Tibial nerve (tissue), 4 donors: ENCODE measurements at regions not wholly inside any gene's neighbourhood (a gene's known extent, or its start where the extent isn't known, plus 50 kb on each side); places are given as distances from the start of the nearest gene placed in this dataset.

ENCODE experiments used
- DNase-seq, 2 donors: peaks; one replicate each; pipeline ENCODE4 v3.0.0-alpha.2; 2019; ENCODE audit warnings: low spot score in 2 of 2
- H3K27ac ChIP-seq, 4 donors: fragments of 200-600 bp; sonication (generic) in 3 of 4; one replicate each; pipeline ENCODE4 v1.5.1; 2017 to 2019; ENCODE audit warnings: mild to moderate bottlenecking in 1 of 4
- H3K27me3 ChIP-seq, 2 donors: fragments of 200-600 bp; sonication (generic) in 1 of 2; one replicate each; pipeline versions ENCODE4 v1.5.1 to v1.6.0; 2017 to 2019
- H3K36me3 ChIP-seq, 3 donors: fragments of 200-600 bp; sonication (generic); one replicate each; pipeline ENCODE4 v1.5.1; 2018 to 2019
- H3K4me1 ChIP-seq, 4 donors: fragments of 200-600 bp; sonication (generic) in 3 of 4; one replicate each; pipeline ENCODE4 v1.5.1; 2017 to 2019
- H3K4me3 ChIP-seq, 4 donors: fragments of 200-600 bp; sonication (generic) in 3 of 4; one replicate each; pipeline ENCODE4 v1.5.1; 2017 to 2019; ENCODE audit warnings: mild to moderate bottlenecking in 1 of 4, moderate library complexity in 1 of 4
- H3K9me3 ChIP-seq, 4 donors: fragments of 200-600 bp; sonication (generic) in 3 of 4; one replicate each; pipeline ENCODE4 v1.5.1; 2017 to 2019
- CTCF ChIP-seq, 5 experiments: fragments of 200-600 bp in 3 of 5; fragments of 450-650 bp in 2 of 5; sonication (generic) in 3 of 5; IDR thresholded peaks; one replicate each; pipeline ENCODE4 v1.5.1; 2016 to 2019; ENCODE audit warnings: antibody characterized with exemption in 5 of 5, mild to moderate bottlenecking in 3 of 5, moderate library complexity in 2 of 5
- EP300 ChIP-seq, 2 donors: sonication (generic); formaldehyde crosslinking; IDR thresholded peaks; one replicate each; pipeline ENCODE4 v1.6.1; 2017; ENCODE audit warnings: antibody characterized with exemption in 2 of 2, mild to moderate bottlenecking in 1 of 2
- POLR2A ChIP-seq, 2 donors: fragments of 450-650 bp; IDR thresholded peaks; one replicate each; pipeline ENCODE4 v1.6.1; 2017; ENCODE audit warnings: antibody characterized with exemption in 2 of 2, mild to moderate bottlenecking in 2 of 2, moderate library complexity in 2 of 2
- WGBS, 2 donors: methylation state at CpG; one replicate each; pipeline ENCODE4 v1.1.5; 2018; 5-methylcytosine and 5-hydroxymethylcytosine counted together

GRCh38 chr3:75218577-75218976, 445.6 kb upstream of the FRG2C start:
- Histone ChIP-seq H3K36me3 (no peaks in the 10 kb centered on the region), H3K4me3 (no peak overlapping the region), H3K27me3 (no peaks in the 10 kb centered on the region), H3K4me1 (no peaks in the 10 kb centered on the region), H3K9me3 (no peaks in the 10 kb centered on the region), H3K27ac (no peak overlapping the region)
- DNase-seq: no peak
- TF ChIP-seq EP300 (IDR thresholded peaks at IDR 0.05) (no peak), CTCF (IDR thresholded peaks at IDR 0.05) (no peak), POLR2A (IDR thresholded peaks at IDR 0.05) (no peak)
- 53 to 66% methylated on average over 1 of the region's 1 CpG for WGBS, 2 donors

GRCh38 chr3:75220932-75221331, 443.2 kb upstream of the FRG2C start:
- Histone ChIP-seq H3K4me3 (no peak overlapping the region), H3K36me3 (no peaks in the 10 kb centered on the region), H3K9me3 (no peaks in the 10 kb centered on the region), H3K4me1 (no peaks in the 10 kb centered on the region), H3K27ac (no peak overlapping the region), H3K27me3 (no peaks in the 10 kb centered on the region)
- TF ChIP-seq CTCF (IDR thresholded peaks at IDR 0.05) (no peak), EP300 (IDR thresholded peaks at IDR 0.05) (no peak), POLR2A (IDR thresholded peaks at IDR 0.05) (no peak)
- 48 to 66% methylated on average over 4 of the region's 4 CpGs for WGBS, 2 donors
- DNase-seq: no peak

- WGBS, 2 donors: 55 to 56% methylated on average over 2 of the region's 2 CpGs
Measured at GRCh38 chr3:75224412-75224811, 439.7 kb upstream of the FRG2C start.

GRCh38 chr3:75232216-75232615, 431.9 kb upstream of the FRG2C start:
- WGBS, 2 donors: 34 to 47% methylated on average over 1 of the region's 1 CpG
- Histone ChIP-seq H3K36me3 (no peaks in the 10 kb centered on the region), H3K4me1 (no peaks in the 10 kb centered on the region), H3K4me3 (no peak overlapping the region), H3K9me3 (no peaks in the 10 kb centered on the region), H3K27ac (no peak overlapping the region), H3K27me3 (no peaks in the 10 kb centered on the region)
- TF ChIP-seq POLR2A (IDR thresholded peaks at IDR 0.05) (no peak), CTCF (IDR thresholded peaks at IDR 0.05) (no peak), EP300 (IDR thresholded peaks at IDR 0.05) (no peak)
- no peak for DNase-seq

More at GRCh38 chr3:75224412-75224811, 439.7 kb upstream of the FRG2C start:
- H3K4me3 ChIP-seq: no peak overlapping the region
- no peaks in the 10 kb centered on the region for H3K36me3 ChIP-seq
- H3K27me3 ChIP-seq: no peaks in the 10 kb centered on the region
- no peaks in the 10 kb centered on the region for H3K9me3 ChIP-seq
- H3K27ac ChIP-seq: no peak overlapping the region
- no peak for TF ChIP-seq CTCF (IDR thresholded peaks at IDR 0.05)
- no peak for DNase-seq
- no peaks in the 10 kb centered on the region for H3K4me1 ChIP-seq

- WGBS, 2 donors: 75 to 80% methylated on average over 4 of the region's 4 CpGs
- no peaks in the 10 kb centered on the region for H3K27me3 ChIP-seq
- no peaks in the 10 kb centered on the region for H3K4me1 ChIP-seq
- H3K27ac ChIP-seq: no peak overlapping the region
- no peak for DNase-seq
- TF ChIP-seq POLR2A (IDR thresholded peaks at IDR 0.05) (no peak), EP300 (IDR thresholded peaks at IDR 0.05) (no peak), CTCF (IDR thresholded peaks at IDR 0.05) (no peak)
- no peaks in the 10 kb centered on the region for H3K36me3 ChIP-seq
- H3K4me3 ChIP-seq: no peak overlapping the region
- no peaks in the 10 kb centered on the region for H3K9me3 ChIP-seq
Measured at GRCh38 chr3:75235631-75236030, 428.5 kb upstream of the FRG2C start.
